HG03139 (cell line): ENCODE measurements at regions not wholly inside any gene's neighbourhood (a gene's known extent, or its start where the extent isn't known, plus 50 kb on each side); places are given as distances from the start of the nearest gene placed in this dataset.

Experiments used
- ATAC-seq: cut with Tn5 transposase; IDR thresholded peaks from one replicate; pipeline ENCODE4 v1.9.1; 2021; ENCODE audit not compliant: unreplicated experiment

DNA sequence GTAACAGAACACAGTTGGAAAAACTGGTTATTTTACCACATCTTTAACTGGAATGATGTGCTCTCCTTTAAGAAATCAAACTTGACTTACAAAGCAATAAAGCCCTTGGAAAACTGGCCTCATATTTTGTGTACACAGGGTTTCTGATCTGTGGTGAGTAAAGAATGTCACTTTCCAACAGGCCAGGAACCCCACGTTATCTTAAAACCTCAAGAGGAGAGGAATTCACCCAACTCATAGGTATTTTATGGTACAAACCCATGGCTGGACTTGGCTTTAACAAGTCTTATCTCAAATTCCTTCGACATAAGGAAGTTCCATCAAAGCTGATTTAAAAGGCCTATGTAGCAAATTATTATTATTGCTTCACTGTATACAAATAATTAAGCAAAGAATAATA, 1735.1 kb downstream of the PCDH7 start:
- ATAC-seq, result no peak

DNA sequence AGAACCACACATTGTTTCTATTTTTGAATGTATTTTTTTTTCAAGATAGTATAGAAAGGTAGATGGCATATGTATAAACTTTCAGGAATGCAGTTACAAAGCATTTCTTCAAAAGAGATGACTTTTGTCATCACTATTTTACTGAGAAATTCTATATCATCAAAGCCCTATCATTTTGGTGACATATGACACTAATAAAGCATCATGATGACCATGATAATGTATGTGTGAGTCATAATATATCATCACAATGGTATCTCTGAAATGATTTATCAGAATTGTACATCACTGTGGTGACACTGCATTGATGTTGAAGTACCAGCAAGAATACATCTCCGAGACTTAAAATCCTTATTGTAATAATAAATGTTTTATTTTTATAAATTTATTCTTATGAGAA, 1740.8 kb downstream of the PCDH7 start:
- ATAC-seq, result no peak

DNA sequence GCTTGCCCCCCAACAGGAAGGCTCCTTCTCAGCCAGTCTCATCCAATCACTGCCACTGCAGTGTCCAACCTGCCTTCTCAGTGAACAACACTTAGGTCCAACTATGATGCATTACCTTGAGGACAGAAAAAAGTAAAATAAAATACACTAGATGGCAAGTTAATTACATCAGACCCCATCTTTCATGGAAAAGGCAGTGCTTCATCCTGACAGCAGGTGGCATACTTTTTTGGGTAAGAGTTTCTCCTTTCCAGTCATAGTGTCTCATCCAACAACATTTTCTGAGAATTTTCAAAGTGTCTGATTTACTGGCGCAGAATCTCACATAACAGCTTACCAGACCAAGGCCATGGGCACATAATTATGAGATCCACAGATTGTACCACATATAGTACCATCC, 1742.8 kb downstream of the PCDH7 start:
- ATAC-seq, result no peak

DNA sequence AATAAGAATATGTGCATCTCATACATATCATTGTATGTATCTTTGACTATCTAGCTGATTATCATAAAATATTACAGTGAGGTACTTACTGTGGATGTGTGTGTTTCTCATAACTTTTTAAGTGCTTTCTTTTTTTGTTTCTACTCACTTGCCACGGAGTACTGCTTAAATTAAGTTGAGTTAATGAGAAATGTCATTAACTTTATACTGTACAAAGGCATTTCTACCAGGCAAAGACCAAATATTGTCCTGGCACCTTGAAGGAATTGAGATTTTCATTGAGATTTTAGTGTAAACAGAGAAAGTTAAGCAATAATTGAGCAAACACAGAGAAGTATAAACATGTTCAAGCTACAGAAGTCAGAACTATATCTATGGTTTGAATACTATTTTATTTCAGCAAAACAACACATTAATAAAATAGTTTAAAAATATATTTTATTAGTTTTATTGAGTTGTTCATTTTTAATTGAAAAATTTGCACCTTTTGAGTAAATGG, 1750.0 kb downstream of the PCDH7 start:
- no peak for ATAC-seq

DNA sequence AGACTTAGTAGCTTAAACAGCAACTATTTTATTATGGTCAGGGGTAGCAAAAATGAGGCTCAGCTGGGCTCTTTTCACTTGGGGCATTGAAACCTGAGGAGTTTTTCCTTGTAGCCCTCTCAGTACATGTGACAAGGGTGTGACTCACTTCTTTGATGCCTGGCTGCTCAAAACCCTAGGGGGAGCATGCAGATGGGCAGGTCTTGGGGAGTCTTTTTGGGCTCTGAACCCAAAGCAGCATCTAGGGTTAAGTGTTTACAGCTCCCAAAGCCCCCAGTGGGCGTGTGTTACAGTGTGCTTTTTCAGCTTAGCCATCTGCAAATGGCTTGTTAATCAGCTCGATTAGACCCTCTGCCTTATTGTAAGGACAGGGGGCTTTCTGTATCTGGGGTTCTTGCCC, 1752.7 kb downstream of the PCDH7 start:
- ATAC-seq, result no peak

DNA sequence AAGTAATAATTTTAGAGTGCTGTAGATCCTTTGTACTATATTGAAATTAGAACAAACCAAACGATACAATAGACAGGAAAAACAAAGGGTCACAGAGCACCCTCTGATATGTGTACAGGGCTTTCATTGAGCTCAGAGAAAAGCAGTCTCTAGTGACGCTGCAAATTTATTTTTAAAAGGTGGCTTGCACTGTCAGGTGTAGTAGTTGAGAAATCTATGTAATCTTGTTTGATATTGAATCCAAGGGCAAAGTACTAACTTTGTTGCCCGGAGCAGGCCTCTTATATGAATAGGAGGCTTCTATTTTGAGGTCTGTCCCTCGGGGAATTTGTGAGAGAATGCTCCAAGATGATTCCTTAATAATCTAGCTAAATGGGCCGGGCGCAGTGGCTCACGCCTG, 1755.5 kb downstream of the PCDH7 start:
- no peak for ATAC-seq

DNA sequence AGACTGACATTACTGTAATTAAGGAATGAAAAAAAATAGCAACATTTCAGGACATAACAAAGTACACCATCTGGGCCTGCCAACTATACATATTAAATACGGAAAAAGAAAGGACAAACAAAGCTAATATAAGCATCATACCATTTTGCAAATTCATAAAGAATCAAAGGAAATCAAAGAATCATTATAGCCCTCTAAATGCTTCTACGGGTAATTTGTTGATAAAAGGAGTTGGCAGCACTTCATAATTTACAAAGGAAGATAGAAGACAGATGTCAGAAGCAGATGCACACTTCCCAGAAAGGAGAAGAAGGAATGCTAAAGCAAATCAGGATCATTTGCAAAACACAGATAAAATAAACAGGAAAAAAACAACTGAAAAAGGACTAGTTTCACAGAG, 1757.3 kb downstream of the PCDH7 start:
- ATAC-seq, result no peak

DNA sequence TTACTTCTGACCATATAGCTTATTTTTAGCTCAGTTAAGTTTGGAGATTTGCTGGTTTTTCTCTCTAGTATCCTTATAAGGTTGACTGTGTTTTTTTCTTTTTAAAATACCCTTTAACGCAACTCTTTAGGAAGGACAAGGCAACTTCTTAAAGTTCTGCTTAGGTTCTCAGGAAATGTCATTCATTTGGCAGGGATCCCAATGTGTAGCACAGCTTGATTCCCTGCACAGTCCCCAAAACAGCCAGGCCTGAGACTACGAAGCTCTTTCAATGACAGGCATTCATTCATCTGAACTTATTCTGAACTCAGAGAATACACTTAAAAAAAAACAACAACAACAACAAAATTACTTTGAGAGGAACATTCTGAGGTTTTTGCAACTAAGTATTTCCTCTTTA, 1765.8 kb downstream of the PCDH7 start:
- ATAC-seq, result no peak

DNA sequence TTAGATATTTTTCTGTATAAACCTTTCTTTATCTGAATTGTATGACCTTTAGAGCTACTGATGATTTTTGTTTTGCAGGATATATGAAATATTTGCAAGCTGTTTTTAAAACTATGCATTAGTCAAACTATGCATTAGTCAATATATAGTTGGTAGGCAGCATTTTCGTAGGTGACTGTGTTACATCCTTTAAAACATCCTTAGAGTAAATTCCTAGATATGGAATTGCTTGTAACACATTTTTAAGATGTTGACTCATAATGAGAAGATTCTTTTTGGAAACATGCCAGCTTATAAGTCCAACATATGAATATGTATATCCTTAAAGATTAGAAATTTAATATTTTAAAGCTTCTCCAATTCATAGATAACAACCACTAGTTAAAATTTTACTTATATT, 1768.5 kb downstream of the PCDH7 start:
- ATAC-seq, result no peak

DNA sequence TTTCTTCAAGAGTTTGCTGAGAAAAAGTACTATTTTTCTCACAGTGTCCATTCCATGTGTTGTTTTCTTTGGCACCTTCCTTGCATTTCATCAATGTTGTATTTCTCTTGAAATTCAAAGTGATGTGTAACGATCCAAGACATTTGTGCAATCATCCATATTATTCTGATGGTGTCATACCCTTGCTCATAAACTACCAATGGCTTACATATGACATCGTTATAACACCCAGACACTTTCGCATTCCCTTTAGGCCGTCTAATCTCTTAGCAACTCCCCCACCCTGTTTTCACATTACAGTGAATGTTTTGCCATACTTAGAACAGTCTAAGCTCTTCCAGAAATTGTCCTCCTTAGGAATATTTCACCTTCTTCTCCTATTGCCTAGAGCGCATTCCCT, 1779.0 kb downstream of the PCDH7 start:
- no peak for ATAC-seq

DNA sequence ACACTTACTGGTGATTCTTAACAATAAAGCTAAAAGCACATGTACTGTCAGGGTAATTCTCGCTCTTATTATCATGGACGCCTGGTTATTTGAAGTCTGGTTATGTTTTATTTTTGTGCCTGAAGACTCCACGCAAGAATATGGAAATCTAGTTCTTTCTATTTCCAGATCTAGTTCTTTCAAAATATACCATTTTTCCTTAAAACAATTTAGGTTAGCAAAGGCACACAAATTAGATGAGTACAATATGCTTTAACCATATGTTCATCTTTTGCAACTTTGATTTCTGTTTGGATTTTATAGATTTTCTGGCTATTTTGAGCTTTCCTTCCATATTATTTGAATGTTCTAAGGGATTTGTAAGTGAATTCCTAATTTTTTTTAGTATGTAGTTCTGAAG, 1783.1 kb downstream of the PCDH7 start:
- ATAC-seq, result no peak

DNA sequence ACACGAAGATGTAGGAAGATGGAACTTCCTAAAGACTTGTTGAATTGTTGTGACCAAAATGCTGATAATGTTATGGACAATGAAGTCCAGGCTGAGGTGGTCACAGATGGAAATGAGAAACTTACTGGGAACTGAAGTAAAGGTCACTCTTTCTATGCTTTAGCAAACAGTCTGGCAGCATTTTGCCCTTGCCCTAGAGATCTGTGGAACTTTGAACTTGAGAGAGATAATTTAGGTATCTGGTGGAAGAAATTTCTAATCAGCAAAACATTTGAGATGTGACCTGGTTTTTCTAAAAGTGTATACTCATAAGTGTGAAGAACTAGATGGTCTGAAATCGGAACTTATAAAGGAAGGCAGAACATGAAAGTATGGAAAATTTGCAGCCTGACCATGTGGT, 1785.9 kb downstream of the PCDH7 start:
- ATAC-seq, result no peak

DNA sequence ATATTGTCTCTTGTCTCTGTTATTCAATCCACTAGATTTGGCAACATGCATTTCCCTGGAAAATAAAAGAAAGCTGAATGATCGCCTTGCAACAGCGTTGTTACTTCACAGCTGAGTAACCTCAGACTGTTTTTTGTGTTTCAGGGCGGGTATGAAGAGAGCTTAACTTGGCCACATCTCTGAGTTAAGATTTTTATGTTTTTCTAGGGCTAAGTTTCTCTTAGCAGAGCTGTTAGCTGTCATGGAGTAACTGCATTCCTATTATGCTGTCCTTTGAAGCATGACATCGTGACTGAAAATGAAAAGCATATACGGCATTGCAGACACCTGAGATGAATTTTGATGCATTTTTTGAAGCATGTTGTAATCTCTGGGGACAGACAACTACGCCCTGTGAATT, 1798.9 kb downstream of the PCDH7 start:
- ATAC-seq, result no peak

DNA sequence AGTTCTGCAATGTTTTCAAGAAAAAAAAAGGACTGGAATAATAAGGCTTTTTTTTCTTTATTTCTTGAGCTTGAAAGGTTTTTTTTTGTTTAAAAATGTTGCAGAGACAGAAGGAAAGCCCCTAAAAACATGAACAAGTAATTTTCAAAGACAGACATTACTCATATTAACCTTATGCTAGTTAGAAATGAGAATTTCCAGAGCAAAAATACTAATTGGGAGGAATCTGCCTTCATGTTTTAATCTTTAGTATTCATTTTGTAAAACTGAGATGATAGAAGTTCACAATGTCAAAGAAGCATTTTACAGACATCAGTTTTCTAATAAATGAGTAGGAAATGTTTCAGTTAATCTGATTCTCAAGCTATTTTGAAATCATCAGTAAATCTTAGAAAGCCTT, 1805.3 kb downstream of the PCDH7 start:
- no peak for ATAC-seq

DNA sequence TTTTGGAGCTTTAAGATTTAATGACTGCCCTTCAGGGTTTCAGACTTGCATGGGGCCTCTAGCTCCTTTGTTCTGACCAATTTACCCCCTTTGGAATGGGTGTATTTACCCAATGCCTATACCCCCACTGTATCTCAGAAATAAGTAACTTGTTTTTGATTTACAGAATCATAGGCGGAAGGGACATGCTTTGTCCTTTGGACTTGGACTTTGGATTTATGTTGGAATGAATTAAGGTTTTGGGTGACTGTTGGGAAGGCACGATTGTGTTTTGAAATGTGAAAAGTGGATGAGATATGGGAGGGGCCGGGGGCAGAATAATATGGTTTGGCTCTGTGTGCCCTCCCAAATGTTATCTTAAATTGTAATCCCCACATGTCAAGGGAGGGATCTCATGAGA, 1824.7 kb downstream of the PCDH7 start:
- ATAC-seq, result no peak

DNA sequence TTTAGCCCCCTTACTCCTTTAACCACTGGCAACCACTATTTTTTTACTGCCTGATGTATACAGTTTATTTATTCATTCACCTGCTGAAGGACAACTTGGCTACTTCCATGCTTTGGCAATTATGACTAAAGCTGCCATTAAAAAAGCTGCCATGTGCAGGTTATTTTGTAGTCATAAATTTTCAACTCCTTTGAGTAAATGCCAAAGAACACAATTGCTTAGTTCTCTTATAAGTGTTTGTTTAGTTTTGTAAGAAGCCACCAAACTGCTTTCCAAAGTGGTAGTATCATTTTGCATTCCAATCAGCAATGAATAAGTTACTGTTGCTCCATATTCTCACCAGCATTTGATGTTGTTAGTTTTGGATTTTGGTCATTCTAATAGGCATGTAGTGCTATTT, 1831.8 kb downstream of the PCDH7 start:
- no peak for ATAC-seq

DNA sequence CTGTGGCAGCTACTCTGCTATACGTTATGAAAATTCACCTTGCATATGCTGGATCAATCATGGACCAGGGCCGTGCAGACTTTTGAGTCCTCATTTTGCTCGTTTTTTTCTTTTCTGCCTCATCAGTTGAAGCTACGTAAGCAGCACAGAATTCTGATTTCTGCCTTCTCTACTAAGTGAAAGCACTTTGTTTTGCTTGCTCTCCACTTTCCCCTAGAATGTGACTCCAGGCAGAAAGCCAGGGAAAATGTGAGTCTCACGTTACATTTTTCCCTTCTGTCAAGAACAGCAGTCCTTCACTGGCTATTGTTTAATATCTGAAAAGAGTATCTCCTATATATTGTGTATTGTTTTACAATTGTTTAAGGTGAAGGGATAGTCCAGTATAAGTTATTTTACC, 1840.1 kb downstream of the PCDH7 start:
- no peak for ATAC-seq

DNA sequence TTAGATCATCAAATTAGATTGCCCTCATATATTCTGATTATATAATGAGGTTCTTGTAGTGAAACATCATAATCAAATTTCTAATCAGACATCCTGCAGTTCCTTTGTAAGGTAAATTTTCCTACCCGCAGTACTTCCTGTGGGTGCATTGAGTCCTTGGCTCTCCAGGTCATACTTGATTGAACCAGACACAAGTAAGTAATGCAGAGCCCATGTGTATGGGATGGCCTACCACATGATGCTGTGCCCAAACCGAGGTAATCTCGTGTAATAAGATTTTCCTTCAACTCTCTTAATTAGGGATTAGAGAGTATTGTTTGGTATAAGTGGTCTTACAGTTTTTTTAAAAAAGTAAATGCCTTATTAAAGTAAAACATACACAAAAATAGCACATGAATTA, 1841.8 kb downstream of the PCDH7 start:
- ATAC-seq, result no peak

DNA sequence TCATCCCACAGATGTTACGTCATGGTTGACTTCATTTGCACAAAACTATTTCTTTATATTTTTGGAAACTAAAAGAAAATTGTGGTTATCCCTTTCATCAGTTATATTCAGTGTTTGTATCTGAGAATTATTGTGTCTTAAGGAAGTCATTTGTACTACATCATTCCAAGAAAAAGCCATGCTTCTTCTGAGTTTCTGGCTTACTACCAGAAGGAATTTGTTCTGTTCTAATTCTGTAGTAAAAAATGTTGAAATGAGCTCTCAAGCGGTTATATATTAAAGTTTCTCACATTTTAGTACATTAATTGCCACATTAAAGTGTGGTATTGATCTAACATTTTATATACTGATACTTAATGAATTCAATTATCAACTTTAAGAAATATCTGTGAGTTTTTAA, 1844.5 kb downstream of the PCDH7 start:
- ATAC-seq, result no peak

DNA sequence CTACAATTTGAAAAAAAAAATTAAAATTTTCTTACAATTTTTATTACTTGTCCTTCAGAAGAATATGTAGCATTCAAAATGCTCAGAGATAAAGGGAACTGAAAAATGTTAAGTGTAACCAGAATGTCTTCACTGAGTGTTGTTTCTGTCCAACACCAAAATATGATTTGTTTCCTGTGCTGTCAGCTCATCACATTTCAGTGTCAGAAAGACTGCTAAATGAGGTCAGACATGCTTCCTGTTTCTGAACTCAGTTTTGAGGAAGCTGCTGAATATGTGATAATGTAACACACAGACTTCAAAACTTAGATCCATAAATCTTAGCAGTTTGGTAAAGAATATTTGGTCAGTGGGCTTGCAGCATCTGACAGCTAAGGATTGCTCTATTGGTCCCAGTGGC, 1849.7 kb downstream of the PCDH7 start:
- no peak for ATAC-seq

DNA sequence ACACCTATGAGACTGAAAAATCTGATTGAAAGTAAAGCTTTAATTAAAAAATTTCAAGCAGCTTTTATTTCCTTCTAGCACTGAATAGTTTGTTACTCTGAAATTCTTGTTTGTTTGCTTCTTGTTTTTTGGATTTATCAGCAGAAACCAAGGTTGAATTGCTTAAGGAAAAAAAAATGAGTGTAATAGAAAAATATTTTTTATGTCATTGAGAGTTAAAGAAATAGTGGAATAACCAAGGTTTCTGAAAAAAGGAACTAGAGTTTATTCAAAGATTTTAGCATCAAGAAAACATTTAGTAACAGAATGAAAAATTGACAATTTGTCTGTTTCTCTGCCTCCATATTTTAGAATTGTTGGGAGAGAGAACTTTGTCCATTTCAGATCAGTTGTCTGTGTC, 1852.2 kb downstream of the PCDH7 start:
- no peak for ATAC-seq

DNA sequence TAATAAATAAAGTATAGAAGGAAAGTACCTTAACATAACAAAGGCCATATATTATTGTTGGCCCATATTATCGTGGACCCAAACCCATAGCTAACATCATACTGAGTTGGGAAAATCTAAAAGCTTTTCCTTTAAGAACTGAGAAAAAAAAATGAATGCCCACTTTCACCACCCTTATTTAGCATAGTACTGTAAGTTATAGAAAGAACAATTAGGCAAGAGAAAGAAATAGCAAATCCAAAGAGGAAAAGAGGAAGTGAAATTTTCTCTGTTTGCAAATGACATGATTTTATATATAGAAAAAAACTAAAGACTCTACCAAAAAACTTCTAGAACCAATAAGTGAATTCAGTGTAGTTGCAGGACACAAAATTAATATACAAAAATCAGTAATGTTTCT, 1854.6 kb downstream of the PCDH7 start:
- ATAC-seq, result no peak

DNA sequence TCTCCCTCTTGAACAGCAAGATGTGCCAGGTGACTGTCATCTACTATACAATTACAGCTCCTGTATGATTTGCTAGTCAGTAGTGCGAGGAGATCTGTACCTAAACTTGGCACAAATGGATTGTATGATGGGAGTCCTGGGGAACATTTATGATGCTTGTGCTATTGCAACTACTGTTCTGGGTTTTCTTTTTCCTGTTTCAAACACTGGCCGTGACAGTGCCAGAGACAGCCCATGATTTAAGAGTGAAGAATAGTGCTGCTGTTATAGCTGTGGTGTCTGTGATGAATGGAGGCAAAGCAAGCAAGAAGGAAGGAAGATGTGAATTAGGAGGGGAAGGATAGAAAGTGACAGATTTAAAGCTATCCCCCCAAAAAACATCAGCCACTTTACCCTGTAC, 1868.9 kb downstream of the PCDH7 start:
- ATAC-seq, result no peak

DNA sequence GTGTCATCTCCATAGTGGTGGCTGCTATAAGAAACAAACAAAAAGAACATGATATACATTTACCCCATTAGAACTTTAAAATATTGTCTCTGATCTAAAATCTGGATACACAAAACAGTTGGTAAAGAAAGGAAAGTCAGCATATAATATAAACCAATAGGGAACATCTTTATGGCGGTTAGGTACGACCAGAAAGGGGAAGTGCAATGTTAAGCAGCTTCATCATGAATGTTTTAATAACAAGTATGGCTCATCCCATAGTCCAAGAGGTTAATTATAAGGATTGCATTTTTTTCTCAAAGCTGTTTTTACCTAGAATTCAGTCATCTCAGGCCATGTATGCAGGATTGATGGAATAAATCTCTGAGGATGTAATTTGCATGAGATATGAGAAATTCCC, 1869.7 kb downstream of the PCDH7 start:
- no peak for ATAC-seq
